AG04450 (cell line): ENCODE measurements at regions not wholly inside any gene's neighbourhood (a gene's known extent, or its start where the extent isn't known, plus 50 kb on each side); places are given as distances from the start of the nearest gene placed in this dataset.

Experiments used
- CTCF ChIA-PET: fragments of 300-600, 350-600 bp; formaldehyde crosslinking; extraction: SDS; loops from one replicate; lab custom pipeline; 2022; ENCODE audit warnings: antibody characterized with exemption, inconsistent platforms; lab: Charles Lee
- POLR2A ChIA-PET: fragments of 350-600 bp; formaldehyde crosslinking; extraction: SDS; loops from one replicate; lab custom pipeline; 2021; ENCODE audit warnings: antibody characterized with exemption, inconsistent platforms; lab: Yijun Ruan, JAX
- DNase-seq: peaks from one replicate; pipeline ENCODE4 v3.0.0-alpha.2; 2011; ENCODE audit warnings: low read depth, low spot score
- H3K27ac ChIP-seq: one replicate; pipeline ENCODE4 v1.5.1; 2012; ENCODE audit warnings: low read depth, low read length, control low read depth
- H3K27me3 ChIP-seq: one replicate; pipeline ENCODE4 v1.6.0; 2012; ENCODE audit warnings: low read length; ENCODE audit not compliant: control insufficient read depth, insufficient read depth
- H3K4me3 ChIP-seq: 2 replicates; pipeline ENCODE4 v1.5.1; 2011; ENCODE audit warnings: mild to moderate bottlenecking, low read depth, low read length, control low read depth
- H3K9me3 ChIP-seq: 2 replicates; pipeline ENCODE4 v1.5.1; 2012; ENCODE audit warnings: low read length; ENCODE audit not compliant: control insufficient read depth, insufficient read depth
- CTCF ChIP-seq: IDR thresholded peaks from 2 replicates; pipeline ENCODE4 v1.5.1; 2011; ENCODE audit warnings: low read depth, low read length, control low read depth, inconsistent platforms

- ChIA-PET CTCF (no interaction called here), POLR2A (no interaction called here)
- no peak for TF ChIP-seq CTCF
- no peak for DNase-seq
- H3K4me3 ChIP-seq = no peak overlapping the region
- no peaks in the 10 kb centered on the region for H3K27me3 ChIP-seq
- H3K27ac ChIP-seq = no peak overlapping the region
- H3K9me3 ChIP-seq = no peaks in the 10 kb centered on the region
Observed at GRCh38 chr6:133683308-133683580, 205.7 kb upstream of the TCF21 start.

- H3K9me3 ChIP-seq = no peaks in the 10 kb centered on the region
- POLR2A ChIA-PET = no interaction called here
- TF ChIP-seq CTCF = no peak
- CTCF ChIA-PET = no interaction called here
- H3K4me3 ChIP-seq = no peak overlapping the region
- no peak overlapping the region for H3K27ac ChIP-seq
- DNase-seq = no peak
- H3K27me3 ChIP-seq = no peaks in the 10 kb centered on the region
Observed at GRCh38 chr6:133683606-133684005, 205.3 kb upstream of the TCF21 start.

- ChIA-PET POLR2A (no interaction called here), CTCF (no interaction called here)
- DNase-seq = no peak
- Histone ChIP-seq H3K27me3 (no peaks in the 10 kb centered on the region), H3K4me3 (no peak overlapping the region), H3K9me3 (peaks cover 3% of the 10 kb centered on the region; the same call in 1 of the 2 replicates), H3K27ac (no peak overlapping the region)
- no peak for TF ChIP-seq CTCF
Observed at GRCh38 chr6:133688705-133689492, 200.0 kb upstream of the TCF21 start.

- Histone ChIP-seq H3K9me3 (peaks cover 3% of the 10 kb centered on the region; the same call in 1 of the 2 replicates), H3K4me3 (no peak overlapping the region), H3K27ac (no peak overlapping the region), H3K27me3 (no peaks in the 10 kb centered on the region)
- TF ChIP-seq CTCF = no peak
- ChIA-PET CTCF (no interaction called here), POLR2A (interaction anchor here (0.6 kb wide), 1 partner anchor 8 kb away, joined by 9 read pairs; no protein-coding TSS in a partner anchor)
- DNase-seq = no peak
Observed at GRCh38 chr6:133689863-133690262, 199.1 kb upstream of the TCF21 start.

GRCh38 chr6:133693565-133693964 is 195.3 kb upstream of the TCF21 start:
- no peak for TF ChIP-seq CTCF
- no peak overlapping the region for H3K27ac ChIP-seq
- ChIA-PET POLR2A (no interaction called here), CTCF (no interaction called here)
- DNase-seq = no peak
- H3K27me3 ChIP-seq = no peaks in the 10 kb centered on the region
- peaks cover 3% of the 10 kb centered on the region; the same call in 1 of the 2 replicates for H3K9me3 ChIP-seq
- no peak overlapping the region for H3K4me3 ChIP-seq
